ENCODE measurements at regions not wholly inside any gene's neighbourhood (a gene's known extent, or its start where the extent isn't known, plus 50 kb on each side); places are given as distances from the start of the nearest gene placed in this dataset.
"Not testable (repeated sequence)": the region's sequence is repeated elsewhere in the genome, so short reads cannot be mapped to it uniquely, and the experiment has no call there.

DNA sequence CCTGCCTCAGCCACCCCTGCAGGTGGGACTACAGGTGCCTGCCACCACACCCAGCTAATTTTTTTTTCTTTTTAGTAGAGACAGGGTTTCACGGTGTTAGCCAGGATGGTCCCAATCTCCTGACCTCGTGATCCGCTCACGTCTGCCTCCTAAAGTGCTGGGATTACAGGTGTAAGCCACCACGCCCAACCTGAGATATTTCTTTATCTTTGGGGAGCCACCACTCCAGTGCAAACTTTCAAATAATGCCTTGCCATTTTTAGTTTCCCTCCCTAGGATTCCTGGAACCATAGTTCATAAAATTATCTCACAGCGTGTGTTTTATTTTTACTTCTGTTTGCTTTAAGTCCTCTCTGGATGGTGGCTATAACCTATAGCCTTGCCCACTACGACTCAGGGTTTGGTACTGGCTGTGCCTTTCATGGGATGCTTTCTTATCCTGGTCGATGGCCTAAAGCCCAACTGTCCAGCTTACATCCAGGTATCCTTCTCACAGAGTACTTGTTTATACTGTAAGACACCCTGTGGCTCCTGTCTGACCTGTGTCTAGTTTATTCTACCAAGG, 374.7 kb upstream of the NPAP1 start:
- 78% methylated on average over 5 of the region's 8 CpGs for WGBS (ENCODE audit: insufficient coverage)

DNA sequence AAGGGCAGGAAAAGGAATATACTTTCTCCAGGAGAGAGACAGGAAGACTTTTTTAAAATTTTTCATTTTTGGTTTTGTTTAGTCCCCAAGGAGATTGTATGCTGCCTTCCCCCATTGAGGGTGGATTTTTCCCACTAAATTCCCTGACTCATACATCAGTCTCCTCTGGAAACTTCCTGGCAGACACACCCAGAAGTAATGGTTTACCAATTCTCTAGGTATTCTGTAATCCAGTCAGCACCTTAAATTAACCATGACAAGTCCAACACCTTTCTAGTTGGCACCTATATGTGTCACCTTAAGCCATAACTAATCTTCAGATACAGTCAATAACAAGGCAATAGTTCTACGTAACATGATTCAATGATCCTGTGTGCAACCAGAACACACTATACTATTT, 373.6 kb upstream of the NPAP1 start:
- H3K4me3 ChIP-seq (ENCODE audit: low read length); H3K4me1 ChIP-seq (ENCODE audit: control insufficient read depth, insufficient read depth, low read length); DNase-seq; H3K27ac ChIP-seq (ENCODE audit: low read length); H3K36me3 ChIP-seq (ENCODE audit: control insufficient read depth, insufficient read depth, low read length); H3K27me3 ChIP-seq (ENCODE audit: control insufficient read depth, insufficient read depth, low read length); H3K9me3 ChIP-seq (replicated peaks; ENCODE audit: control insufficient read depth, low read depth, low read length): not testable (repeated sequence)
- WGBS (ENCODE audit: insufficient coverage): no CpG with 5 or more reads among the region's 1 CpG

More for the DNA sequence above, 374.7 kb upstream of the NPAP1 start:
- not testable (repeated sequence) for H3K4me3 ChIP-seq (ENCODE audit: low read length); H3K9me3 ChIP-seq (replicated peaks; ENCODE audit: control insufficient read depth, low read depth, low read length); H3K27ac ChIP-seq (ENCODE audit: low read length); H3K4me1 ChIP-seq (ENCODE audit: control insufficient read depth, insufficient read depth, low read length); H3K27me3 ChIP-seq (ENCODE audit: control insufficient read depth, insufficient read depth, low read length); H3K36me3 ChIP-seq (ENCODE audit: control insufficient read depth, insufficient read depth, low read length); DNase-seq

DNA sequence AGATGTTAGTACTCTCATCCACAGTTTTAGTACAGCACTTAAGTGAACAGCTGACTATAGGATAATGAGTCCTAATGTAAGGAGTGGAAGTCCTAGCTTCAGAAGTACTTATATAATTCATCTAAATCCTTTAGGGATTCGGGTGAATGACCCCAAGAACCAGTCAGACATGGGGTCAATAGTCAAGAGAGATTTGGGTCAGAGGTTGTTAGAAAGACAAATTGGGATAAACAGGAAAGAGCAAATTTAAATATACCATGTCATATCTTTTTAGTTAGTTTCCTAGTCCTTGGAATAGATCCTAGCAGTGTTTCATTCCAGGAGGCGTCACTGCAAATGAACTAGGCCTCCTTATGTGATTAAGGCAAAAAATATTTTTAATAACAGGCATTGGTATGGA, 370.8 kb upstream of the NPAP1 start:
- H3K27ac ChIP-seq (ENCODE audit: low read length); H3K27me3 ChIP-seq (ENCODE audit: control insufficient read depth, insufficient read depth, low read length); H3K36me3 ChIP-seq (ENCODE audit: control insufficient read depth, insufficient read depth, low read length); H3K4me3 ChIP-seq (ENCODE audit: low read length); DNase-seq; H3K9me3 ChIP-seq (replicated peaks; ENCODE audit: control insufficient read depth, low read depth, low read length); H3K4me1 ChIP-seq (ENCODE audit: control insufficient read depth, insufficient read depth, low read length): not testable (repeated sequence)
- WGBS (ENCODE audit: insufficient coverage): no CpG with 5 or more reads among the region's 2 CpGs

DNA sequence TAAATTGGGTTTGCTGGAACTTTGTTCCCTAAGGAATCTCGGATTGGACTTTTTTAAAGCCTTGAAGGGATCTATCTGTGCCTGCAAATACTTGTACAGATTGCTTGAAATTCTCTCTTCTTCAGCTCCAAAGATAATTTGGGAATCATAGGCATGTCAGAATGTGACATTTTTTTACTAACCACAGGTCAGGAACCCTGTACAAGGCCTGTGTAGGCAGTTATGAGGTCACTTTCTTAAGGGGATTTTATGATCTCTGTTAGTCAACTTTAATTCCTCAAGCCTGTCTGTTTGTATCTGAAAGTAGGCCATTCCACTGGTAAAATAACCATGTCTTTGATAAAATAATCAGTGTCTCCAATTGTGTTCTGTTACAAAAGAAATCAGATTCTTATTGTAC, 369.9 kb upstream of the NPAP1 start:
- H3K36me3 ChIP-seq (ENCODE audit: control insufficient read depth, insufficient read depth, low read length); H3K4me1 ChIP-seq (ENCODE audit: control insufficient read depth, insufficient read depth, low read length); H3K9me3 ChIP-seq (replicated peaks; ENCODE audit: control insufficient read depth, low read depth, low read length); H3K27ac ChIP-seq (ENCODE audit: low read length); H3K4me3 ChIP-seq (ENCODE audit: low read length); H3K27me3 ChIP-seq (ENCODE audit: control insufficient read depth, insufficient read depth, low read length); DNase-seq: not testable (repeated sequence)
- WGBS (ENCODE audit: insufficient coverage): 40% methylated on average over 1 of the region's 1 CpG

DNA sequence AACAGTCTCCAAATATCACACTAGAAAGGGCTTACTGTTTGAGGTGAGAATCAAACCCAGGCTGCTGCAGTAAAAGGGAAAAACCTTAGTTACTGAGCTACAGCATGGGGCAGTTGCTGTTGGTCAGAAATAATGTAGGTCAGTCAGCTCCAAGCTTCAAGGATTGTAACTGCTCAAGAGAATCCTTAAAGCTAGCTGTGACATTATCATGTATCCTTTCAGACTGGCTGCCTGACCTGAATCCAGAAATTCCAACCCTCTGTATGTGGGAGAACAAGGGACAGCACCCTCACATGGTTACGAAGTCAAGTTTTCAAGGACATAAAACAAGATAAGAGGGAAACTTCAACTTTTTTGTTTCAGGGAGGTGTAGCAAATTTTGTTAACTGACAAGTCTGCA, 365.9 kb upstream of the NPAP1 start:
- H3K4me3 ChIP-seq (ENCODE audit: low read length); H3K27ac ChIP-seq (ENCODE audit: low read length); H3K36me3 ChIP-seq (ENCODE audit: control insufficient read depth, insufficient read depth, low read length); H3K27me3 ChIP-seq (ENCODE audit: control insufficient read depth, insufficient read depth, low read length); H3K9me3 ChIP-seq (replicated peaks; ENCODE audit: control insufficient read depth, low read depth, low read length); DNase-seq; H3K4me1 ChIP-seq (ENCODE audit: control insufficient read depth, insufficient read depth, low read length): not testable (repeated sequence)
- 100% methylated on average over 1 of the region's 1 CpG for WGBS (ENCODE audit: insufficient coverage)

DNA sequence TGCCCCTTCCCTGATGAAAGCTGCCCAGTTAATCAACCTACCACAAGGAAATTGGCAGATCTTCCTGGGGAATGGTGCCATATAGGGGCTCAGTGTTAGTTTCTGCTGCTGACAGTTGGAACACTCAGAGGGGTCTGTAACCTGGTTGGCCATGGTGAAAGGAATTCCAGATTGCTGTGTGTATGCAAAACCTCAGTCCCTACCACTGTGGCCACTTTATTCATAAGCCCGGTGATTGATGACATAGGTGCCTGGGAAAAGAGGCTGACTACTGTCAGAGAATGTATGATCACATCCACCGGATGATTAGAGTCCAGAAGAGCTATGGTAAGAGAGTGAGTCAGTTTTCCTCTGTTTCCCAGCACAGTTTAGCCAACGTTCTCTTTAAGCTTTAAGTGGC, 363.9 kb upstream of the NPAP1 start:
- not testable (repeated sequence) for DNase-seq; H3K4me1 ChIP-seq (ENCODE audit: control insufficient read depth, insufficient read depth, low read length); H3K27me3 ChIP-seq (ENCODE audit: control insufficient read depth, insufficient read depth, low read length); H3K27ac ChIP-seq (ENCODE audit: low read length); H3K4me3 ChIP-seq (ENCODE audit: low read length); H3K9me3 ChIP-seq (replicated peaks; ENCODE audit: control insufficient read depth, low read depth, low read length); H3K36me3 ChIP-seq (ENCODE audit: control insufficient read depth, insufficient read depth, low read length)
- WGBS (ENCODE audit: insufficient coverage): 40% methylated on average over 1 of the region's 3 CpGs

DNA sequence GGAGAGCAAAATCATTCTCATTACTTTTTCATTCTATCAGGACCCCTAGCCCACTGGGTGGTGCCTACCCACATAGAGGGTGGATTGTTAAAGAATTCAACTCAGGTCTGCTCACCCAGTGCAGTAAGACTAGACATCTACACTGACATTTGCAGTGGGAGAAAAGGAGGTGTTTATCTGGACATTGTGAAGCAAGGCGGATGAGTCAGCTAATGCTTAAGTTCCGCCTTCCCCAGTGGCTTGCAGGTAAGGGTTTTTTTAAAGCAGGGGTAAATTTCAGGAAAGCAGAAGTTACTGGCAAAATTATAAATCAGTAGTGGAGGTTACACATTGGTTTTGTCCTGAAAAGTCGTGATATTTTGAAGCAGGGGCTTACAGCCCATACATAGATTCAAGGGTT, 359.2 kb upstream of the NPAP1 start:
- not testable (repeated sequence) for H3K27ac ChIP-seq (ENCODE audit: low read length); H3K4me1 ChIP-seq (ENCODE audit: control insufficient read depth, insufficient read depth, low read length); H3K4me3 ChIP-seq (ENCODE audit: low read length); H3K36me3 ChIP-seq (ENCODE audit: control insufficient read depth, insufficient read depth, low read length); H3K9me3 ChIP-seq (replicated peaks; ENCODE audit: control insufficient read depth, low read depth, low read length); H3K27me3 ChIP-seq (ENCODE audit: control insufficient read depth, insufficient read depth, low read length); DNase-seq
- WGBS (ENCODE audit: insufficient coverage): no CpG with 5 or more reads among the region's 3 CpGs

DNA sequence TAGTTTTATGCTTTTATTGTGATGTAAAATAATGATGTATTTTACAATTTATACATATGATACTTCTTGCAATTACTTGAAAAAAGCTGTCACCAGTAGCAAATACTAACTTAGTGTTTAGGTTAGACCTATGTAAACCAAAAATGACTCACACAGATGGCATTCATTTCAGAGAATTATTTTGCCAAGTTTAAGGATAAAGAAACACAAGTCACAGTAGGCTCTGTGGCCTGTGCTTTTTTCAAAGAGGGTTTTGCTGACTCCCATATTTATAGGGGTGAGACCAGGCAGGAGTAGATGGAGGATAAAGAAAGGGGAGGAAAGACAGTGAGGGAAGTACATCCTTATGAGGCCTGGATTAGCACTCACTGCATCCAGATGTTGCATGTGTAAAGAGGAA, 356.6 kb upstream of the NPAP1 start:
- no peaks in the 10 kb centered on the region for H3K4me1 ChIP-seq (ENCODE audit: control insufficient read depth, insufficient read depth, low read length)
- H3K9me3 ChIP-seq (replicated peaks; ENCODE audit: control insufficient read depth, low read depth, low read length): no peaks in the 10 kb centered on the region
- H3K27me3 ChIP-seq (ENCODE audit: control insufficient read depth, insufficient read depth, low read length): no peaks in the 10 kb centered on the region
- DNase-seq: no peak
- no peak overlapping the region for H3K4me3 ChIP-seq (ENCODE audit: low read length)
- H3K36me3 ChIP-seq (ENCODE audit: control insufficient read depth, insufficient read depth, low read length): no peaks in the 10 kb centered on the region
- H3K27ac ChIP-seq (ENCODE audit: low read length): no peak overlapping the region

DNA sequence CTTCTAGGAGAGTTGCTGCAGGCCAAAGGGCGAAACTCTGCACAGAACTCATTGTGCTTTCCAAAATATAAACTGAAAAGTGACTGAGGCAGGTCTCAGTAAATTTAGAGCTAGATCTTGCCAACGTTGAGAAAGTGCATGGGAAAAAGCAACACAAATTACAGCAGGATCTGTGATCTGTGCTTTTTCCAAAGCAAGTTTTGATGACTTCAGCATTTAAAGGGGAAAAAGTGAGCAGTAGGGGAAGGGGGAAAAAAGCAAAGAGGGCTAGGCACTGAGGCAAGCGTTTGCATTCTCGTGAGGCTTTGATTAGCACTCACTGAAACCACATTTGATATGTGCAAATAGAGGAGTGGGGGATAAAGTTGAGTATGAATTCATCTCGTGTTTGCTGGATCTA, 351.5 kb upstream of the NPAP1 start:
- not testable (repeated sequence) for DNase-seq; H3K4me1 ChIP-seq (ENCODE audit: control insufficient read depth, insufficient read depth, low read length); H3K27me3 ChIP-seq (ENCODE audit: control insufficient read depth, insufficient read depth, low read length); H3K9me3 ChIP-seq (replicated peaks; ENCODE audit: control insufficient read depth, low read depth, low read length); H3K36me3 ChIP-seq (ENCODE audit: control insufficient read depth, insufficient read depth, low read length); H3K27ac ChIP-seq (ENCODE audit: low read length); H3K4me3 ChIP-seq (ENCODE audit: low read length)
- no CpG with 5 or more reads among the region's 5 CpGs for WGBS (ENCODE audit: insufficient coverage)

DNA sequence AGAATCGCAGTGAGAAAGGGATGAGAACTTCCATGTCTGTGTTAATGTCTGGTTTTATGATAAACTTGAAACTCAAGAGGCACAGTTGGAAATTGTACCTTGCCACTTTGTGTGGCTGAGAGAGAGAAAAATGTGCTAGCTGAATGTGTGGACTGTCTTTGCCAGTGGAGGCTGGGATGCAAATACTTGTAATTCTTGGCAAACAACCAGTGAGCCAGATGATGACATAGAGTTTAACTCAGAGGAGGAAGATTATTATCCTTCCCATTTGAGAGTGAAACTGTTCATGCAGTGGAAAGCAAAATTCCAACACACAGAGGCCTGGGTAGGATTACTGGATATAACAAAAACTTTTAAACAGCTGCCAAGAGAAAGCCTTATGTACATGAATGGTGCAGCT, 349.1 kb upstream of the NPAP1 start:
- DNase-seq: peak; percentile 69
- not testable (repeated sequence) for H3K4me1 ChIP-seq (ENCODE audit: control insufficient read depth, insufficient read depth, low read length); H3K27me3 ChIP-seq (ENCODE audit: control insufficient read depth, insufficient read depth, low read length); H3K36me3 ChIP-seq (ENCODE audit: control insufficient read depth, insufficient read depth, low read length); H3K4me3 ChIP-seq (ENCODE audit: low read length); H3K27ac ChIP-seq (ENCODE audit: low read length); H3K9me3 ChIP-seq (replicated peaks; ENCODE audit: control insufficient read depth, low read depth, low read length)
- 50% methylated on average over 1 of the region's 1 CpG for WGBS (ENCODE audit: insufficient coverage)

DNA sequence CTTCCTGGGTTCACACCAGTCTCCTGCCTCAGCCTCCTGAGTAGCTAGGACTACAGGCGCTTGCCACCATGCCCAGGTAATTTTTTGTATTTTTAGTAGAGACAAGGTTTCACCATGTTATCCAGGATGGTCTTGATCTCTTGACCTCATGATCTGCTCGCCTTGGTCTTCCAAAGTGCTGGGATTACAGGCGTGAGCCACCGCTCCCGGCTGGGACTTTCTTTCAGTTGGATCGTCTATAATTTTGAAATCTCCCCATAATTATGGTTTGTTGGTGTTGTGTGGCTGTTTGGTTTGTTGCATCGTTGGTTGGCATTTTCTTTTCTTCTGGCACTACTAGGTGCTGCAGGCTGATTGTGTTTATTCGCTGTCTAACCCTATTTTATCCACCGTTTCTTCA, 343.6 kb upstream of the NPAP1 start:
- H3K9me3 ChIP-seq (replicated peaks; ENCODE audit: control insufficient read depth, low read depth, low read length); H3K27me3 ChIP-seq (ENCODE audit: control insufficient read depth, insufficient read depth, low read length); H3K36me3 ChIP-seq (ENCODE audit: control insufficient read depth, insufficient read depth, low read length); DNase-seq; H3K4me3 ChIP-seq (ENCODE audit: low read length); H3K27ac ChIP-seq (ENCODE audit: low read length); H3K4me1 ChIP-seq (ENCODE audit: control insufficient read depth, insufficient read depth, low read length): not testable (repeated sequence)
- WGBS (ENCODE audit: insufficient coverage): no CpG with 5 or more reads among the region's 9 CpGs

Measured in muscle of leg (tissue), 3 donors.